ENCODE measurements at regions not wholly inside any gene's neighbourhood (a gene's known extent, or its start where the extent isn't known, plus 50 kb on each side); places are given as distances from the start of the nearest gene placed in this dataset.
A peak's percentile ranks its signal among the peaks of the same experiment; 100 is the strongest.

DNA sequence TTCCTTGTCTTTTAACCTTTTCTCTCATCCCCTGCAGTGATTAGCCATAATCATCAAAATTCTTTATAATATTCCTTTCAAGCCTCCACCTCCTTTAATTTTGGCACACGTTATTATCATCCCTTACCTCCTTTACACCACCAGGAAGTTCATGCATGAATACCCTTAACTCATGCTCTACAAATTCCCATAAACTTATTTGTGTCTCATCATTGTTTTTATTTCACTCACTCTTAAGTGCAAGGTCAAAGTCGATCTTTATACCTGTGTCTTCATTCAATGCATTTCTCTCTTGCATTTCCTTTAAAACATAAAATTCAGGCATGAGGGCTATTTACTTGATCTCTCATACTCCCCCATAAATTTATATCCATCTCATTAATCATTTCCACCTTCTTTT is 1064.6 kb upstream of the CADM2 start:
- DNase-seq (ENCODE audit: low read depth, low spot score), result no peak

GRCh38 chr3:83895892-83896291 is 1062.9 kb upstream of the CADM2 start:
- DNase-seq (ENCODE audit: low read depth, low spot score), result no peak

- DNase-seq (ENCODE audit: low read depth, low spot score), result no peak
Measured at GRCh38 chr3:83902787-83903533, 1055.8 kb upstream of the CADM2 start.

- DNase-seq (ENCODE audit: low read depth, low spot score), result no peak
Measured at GRCh38 chr3:83913381-83913780, 1045.4 kb upstream of the CADM2 start.

DNA sequence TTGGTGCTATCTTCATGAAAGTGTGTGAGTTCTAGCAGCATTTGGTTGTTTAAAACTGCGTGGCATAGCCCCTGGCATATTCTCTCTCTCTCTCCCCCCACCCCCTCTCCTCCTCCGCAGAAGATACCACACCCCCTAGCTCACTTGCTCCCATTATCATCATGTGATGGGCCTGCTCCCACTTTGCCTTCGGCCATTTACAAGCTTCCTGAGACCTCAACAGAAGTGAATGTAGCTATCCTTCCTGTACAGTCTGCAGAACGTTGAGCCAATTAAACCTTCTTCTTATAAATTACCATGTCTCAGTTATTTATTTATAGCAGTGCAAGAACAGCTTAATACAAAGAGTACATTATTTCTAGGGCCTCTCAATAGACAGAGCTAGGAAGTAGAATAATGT is 1032.5 kb upstream of the CADM2 start:
- no peak for DNase-seq (ENCODE audit: low read depth, low spot score)

- no peak for DNase-seq (ENCODE audit: low read depth, low spot score)
Measured at GRCh38 chr3:83928391-83928790, 1030.4 kb upstream of the CADM2 start.

DNA sequence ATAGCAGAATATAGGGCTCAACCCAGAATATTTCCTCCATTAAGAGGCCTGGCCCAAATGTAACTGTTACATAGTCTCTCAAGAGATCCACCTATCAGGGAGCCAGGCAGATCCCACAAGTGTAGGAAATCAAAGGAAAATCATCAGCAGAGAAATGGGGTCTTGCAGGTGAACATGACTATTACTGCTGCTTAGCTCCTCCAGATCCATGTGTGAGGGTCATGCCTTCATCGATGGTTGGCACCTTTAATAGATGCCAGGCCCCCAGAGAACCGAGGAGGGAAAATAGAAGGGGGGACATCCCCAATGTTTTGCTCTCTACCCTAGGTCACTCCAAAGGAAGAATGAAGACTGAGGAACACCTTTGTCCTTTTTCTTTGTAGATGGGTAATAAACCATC is 1029.9 kb upstream of the CADM2 start:
- no peak for DNase-seq (ENCODE audit: low read depth, low spot score)

DNA sequence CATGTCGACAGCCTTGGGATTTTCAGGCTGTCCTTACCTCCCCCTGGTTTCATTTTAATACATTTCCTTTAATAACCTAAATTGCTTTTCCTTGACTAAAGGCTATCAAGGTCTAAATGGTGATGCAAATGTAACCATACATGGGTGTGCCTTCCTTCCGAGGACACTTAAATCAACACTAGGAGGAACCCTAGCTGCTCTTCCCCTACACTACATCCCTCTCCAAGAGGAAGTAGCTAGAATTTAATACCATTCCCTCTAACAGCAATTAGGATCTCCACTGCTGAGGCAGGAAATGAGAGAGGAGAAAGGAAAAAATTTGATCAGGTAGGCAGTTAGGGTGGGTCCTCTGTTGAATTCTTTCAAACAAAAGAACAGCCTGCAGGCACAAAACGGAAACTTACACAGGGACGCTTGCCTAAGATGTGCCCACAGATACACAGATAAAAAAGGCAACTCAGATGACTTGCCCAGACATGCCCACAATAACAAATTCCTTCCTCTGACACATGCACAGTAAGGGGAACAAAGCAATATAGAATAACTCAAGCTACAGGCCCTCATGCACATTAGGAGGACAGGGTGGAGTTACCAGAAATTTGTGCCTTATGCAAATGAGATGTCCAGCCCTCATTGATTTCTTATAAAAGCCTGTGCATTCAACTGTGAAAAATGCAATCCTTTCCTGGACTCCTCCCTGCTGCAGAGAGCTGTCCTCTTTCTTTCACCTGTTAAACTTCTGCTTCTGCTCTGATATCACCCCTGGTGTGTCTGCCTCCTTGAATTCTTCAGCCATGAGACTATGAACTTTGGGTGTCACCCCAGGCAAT is 1024.4 kb upstream of the CADM2 start:
- no peak for DNase-seq (ENCODE audit: low read depth, low spot score)

- DNase-seq (ENCODE audit: low read depth, low spot score), result no peak
Measured at GRCh38 chr3:83938491-83938890, 1020.3 kb upstream of the CADM2 start.

DNA sequence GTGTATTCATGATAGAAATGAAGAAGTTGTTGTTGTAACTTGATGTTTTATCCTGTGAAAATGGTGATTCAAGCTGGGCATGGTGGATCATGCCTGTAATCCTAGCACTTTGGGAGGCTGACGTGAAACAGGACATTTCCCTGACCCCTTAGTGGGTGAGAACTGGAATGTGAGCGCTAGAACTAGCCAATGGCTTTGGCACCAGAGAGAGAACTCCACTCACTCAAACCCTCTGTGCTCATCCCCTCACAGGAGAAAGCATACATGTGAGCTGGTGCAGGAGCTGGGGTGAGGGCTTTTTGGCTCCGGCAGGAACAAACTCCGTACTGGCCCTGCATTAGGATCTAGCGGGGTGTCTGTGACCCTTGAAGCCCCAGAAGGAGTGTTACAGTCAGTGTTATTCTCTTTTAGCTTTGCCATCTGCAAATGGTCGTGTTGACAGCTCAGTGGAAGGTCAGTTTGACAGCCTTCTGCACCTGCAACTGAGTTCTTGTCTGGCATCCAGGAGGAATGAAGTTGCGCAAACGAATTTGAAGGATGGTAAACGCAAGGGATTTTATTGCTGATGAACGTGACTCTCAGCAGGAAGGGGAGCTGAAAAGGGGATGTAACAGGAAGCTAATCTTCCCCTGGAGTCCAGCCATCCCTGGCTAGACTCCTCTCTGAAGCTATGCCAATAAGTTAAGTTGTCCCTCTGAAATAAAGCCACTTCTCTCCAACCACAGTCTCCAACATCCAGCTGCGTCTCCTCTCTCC is 1016.6 kb upstream of the CADM2 start:
- DNase-seq (ENCODE audit: low read depth, low spot score), result no peak

DNA sequence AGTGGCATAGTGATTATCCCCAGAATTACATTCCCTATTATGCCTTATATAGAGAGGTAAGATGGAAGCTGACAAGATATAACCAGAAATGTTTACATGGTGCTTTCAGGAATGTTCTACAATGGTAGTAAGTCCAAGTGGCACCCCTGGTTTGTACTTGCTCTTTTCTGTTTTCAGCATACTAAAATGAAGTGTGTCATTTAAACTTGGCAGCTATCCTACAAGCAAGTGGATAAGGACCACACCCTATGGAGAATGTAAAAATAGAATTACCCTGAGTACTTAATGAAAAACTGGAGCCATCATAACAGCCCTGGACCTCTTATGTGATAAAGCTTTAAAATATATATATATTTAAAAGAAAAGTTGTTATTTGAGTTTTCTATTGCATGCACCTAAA is 1012.7 kb upstream of the CADM2 start:
- no peak for DNase-seq (ENCODE audit: low read depth, low spot score)

DNA sequence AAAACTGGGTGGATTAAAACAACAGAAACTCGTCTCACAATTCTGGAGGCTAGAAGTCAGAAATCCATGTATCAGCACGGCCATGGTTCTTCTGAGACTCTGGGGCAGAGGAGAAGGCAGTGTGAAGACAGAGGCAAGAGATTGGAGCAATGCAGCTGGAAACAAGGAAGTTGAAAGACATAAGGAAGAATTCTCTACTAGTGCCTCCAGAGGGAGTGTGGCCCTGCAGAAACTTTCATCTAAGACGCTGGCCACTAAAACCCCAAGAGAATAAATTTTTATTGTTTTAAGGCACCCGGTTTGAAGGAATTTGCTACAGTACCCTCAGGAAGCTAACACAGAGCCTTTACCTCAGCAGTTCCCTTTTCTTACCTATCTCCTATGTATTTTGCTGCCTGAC is 1012.2 kb upstream of the CADM2 start:
- no peak for DNase-seq (ENCODE audit: low read depth, low spot score)

DNA sequence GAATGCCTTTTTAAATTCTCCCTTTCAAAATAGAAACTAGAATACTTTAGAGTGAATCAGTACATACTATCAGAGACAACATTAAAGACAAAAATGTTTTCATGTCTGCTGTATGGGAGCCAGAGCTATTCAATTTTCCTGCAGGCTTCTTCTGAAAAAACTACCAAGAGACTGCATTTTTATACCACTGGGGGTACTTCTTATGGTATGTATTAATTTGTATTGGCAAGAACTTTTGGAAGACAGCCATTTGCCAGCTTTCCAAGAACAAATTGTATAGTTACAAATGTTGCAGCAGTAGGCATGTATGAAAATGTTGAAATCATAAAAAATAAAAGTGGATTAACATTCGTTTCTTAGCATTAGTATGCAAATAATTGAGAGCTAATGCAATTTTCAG is 1010.0 kb upstream of the CADM2 start:
- DNase-seq (ENCODE audit: low read depth, low spot score), result no peak

- DNase-seq (ENCODE audit: low read depth, low spot score), result no peak
Measured at GRCh38 chr3:83953417-83954089, 1005.2 kb upstream of the CADM2 start.

- DNase-seq (ENCODE audit: low read depth, low spot score), result no peak
Measured at GRCh38 chr3:83956431-83956830, 1002.4 kb upstream of the CADM2 start.

GRCh38 chr3:83968356-83968755 is 990.4 kb upstream of the CADM2 start:
- no peak for DNase-seq (ENCODE audit: low read depth, low spot score)

DNA sequence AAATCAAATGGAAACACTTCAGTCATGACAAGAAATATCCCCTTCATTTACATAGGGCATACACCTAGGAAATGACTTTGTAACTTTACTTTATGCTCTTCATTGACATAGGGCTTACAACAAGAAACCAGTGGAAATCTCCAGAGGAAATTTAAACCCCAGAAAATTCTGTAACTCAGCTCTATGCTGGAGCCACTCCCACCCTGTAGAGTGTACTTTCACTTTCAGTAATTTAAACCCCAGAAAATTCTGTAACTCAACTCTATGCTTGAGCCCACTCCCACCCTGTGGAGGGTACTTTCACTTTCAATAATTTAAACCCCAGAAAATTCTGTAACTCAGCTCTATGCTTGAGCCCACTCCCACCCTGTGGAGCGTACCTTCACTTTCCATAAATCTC is 987.1 kb upstream of the CADM2 start:
- no peak for DNase-seq (ENCODE audit: low read depth, low spot score)

DNA sequence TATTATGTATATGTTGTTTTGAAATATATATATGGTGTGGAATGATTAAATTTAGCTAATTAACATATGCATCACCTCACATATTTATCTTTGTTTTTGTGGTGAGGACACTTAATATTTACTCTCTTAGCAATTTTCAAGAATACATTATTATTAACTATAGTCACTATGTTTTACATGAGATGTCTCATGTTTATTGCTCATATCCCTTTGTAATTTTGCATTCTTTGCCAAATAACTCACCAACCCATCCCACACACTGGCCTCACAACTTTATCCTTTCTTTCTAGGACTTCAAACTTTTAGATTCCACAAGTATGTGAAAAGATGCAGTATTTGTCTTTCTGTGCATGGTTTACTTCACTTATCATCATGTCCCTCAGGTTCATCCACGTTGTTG is 950.2 kb upstream of the CADM2 start:
- DNase-seq (ENCODE audit: low read depth, low spot score), result no peak

- DNase-seq (ENCODE audit: low read depth, low spot score), result no peak
Measured at GRCh38 chr3:84023842-84024241, 934.9 kb upstream of the CADM2 start.

DNA sequence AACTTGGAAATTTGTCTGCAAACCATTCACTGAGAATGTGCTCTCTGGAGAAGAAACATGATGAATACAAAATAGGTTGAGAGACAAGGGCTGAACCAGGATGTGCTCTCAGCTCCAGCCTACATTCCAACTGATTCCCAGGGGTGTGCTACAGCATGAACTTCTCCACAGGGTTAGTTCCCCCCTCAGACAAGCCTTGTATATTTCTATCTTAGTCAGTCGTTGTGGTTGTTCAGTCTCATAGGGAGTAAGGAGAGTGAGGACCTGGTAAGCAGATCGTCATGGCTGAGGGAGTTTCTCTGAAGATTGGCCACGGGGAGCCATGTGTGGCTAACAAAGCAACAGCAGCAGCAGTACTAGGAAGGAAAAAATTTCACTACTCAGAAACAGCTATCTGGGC is 919.7 kb upstream of the CADM2 start:
- peak; percentile 0 for DNase-seq (ENCODE audit: low read depth, low spot score)

- no peak for DNase-seq (ENCODE audit: low read depth, low spot score)
Measured at GRCh38 chr3:84042399-84043106, 916.2 kb upstream of the CADM2 start.

Data from smooth muscle cell of the brain vasculature (primary cell).